NCI-H524 (cell line): ENCODE measurements at regions not wholly inside any gene's neighbourhood (a gene's known extent, or its start where the extent isn't known, plus 50 kb on each side); places are given as distances from the start of the nearest gene placed in this dataset.

Experiments used
- DNase-seq, 2 experiments: peaks; one replicate each; lab custom pipeline; 2025; lab: John Stamatoyannopoulos, UW

DNA sequence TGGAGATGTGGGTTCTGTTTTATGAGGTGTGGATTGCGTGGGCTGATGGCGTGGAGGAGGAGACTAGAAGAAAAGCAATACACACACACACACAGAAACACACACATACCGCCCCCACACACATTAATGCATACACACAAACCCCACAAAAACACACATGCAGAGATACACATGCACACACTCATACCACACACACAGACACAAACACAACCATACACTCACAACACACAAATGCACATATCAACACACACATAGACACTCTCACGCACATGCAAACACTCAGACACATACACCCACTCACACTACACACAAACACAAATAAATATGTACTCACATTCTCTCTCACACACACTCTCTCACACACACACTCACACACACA, 75.7 kb upstream of the UBL3 start:
- no peak for DNase-seq

DNA sequence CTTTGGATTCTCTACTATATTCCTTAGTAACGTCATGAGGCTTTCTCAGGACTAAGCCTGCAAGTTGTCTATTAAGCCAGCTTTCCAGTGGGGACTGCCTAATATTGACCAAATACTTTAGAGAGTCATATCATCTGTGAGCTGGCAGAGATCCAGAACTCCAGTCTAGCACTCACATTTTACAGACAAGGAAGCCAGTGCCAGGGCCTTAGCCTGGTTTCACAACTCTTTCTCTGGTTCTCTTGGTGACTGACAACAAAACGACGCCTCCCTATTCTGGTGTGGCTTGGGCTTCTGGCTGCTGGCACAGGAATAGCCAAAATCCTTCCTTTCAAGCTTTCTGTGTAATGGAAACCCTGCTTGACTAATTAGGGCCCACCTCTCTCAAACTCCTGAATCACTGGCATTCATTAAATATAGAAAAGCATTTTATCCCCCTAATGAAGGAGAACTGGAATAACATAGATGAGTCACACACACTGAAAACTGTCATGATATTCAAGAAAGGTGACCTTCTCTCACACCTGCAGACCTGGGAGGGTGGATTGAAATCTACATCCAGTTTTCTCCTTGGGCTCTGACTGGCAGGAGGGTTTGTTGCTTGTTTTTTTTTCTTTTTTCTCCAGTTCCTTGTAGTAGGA, 75.2 kb upstream of the UBL3 start:
- DNase-seq, result peak; percentile 67 to 77

- peak; percentile 83 to 94 for DNase-seq
These were observed 74.3 kb upstream of the UBL3 start for GRCh38 chr13:29924482-29925350.

DNA sequence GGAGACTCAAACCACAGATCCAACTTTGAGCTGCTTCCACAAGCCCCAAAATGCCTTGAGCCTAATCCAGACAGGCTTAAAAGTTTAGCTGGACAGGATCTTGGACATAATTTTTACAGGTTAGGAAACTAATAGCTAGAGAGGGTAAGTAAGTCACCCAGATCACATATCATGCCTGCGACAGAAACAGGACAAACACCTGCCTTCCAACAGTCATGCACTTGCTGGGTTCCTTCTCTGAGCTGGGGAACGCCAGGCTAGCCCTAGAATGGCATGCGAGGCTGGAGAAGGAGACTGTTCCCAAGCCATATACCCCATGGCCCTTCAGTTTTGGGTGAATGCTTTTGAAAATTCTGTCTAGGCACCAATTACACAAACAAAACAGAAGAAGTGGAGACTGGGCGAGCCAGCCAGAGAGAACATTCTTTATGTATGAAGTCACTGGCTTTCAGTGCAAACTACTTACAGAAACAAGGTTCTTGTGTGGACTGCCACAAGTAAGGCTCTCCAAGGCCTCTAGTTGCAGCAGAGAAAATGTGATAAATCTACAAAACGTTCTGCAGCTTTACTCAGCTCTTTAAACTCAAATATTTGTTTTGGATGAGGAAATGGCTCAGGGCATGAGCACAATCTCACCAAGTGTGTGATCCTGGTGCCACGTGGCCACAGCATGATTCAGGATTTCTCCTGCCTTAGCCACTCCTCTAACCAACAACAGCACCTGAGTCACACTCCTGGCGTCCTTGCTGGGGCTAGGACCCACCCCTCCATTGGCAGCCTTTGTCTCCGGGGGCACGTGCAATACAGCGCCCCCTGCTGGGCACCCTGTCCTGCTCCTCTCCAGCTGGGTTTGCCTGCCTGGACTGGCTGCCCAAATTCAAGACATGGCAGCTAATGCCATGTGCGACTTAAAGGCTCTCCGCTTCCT, 73.4 kb upstream of the UBL3 start:
- peak in 1 of 2 experiments; percentile 65 for DNase-seq

DNA sequence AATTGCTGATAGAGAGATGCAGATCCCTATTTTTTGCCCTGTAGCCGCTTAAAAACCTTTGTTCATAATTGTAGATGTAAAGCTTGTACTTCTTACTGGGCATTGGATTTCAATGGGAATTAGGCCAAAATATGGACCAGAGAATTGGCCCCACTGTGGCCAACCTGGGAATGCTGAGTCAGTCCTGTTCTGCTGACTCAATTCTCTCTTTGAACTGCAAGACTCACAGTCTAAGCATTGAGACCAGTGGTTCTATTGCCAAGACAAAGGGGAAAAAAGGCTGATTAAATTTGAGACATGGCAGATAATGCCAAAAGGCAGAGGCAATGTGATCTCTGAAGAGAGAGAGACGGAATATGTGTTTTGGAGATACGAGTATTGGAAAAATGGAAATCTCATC, 72.5 kb upstream of the UBL3 start:
- no peak for DNase-seq

DNA sequence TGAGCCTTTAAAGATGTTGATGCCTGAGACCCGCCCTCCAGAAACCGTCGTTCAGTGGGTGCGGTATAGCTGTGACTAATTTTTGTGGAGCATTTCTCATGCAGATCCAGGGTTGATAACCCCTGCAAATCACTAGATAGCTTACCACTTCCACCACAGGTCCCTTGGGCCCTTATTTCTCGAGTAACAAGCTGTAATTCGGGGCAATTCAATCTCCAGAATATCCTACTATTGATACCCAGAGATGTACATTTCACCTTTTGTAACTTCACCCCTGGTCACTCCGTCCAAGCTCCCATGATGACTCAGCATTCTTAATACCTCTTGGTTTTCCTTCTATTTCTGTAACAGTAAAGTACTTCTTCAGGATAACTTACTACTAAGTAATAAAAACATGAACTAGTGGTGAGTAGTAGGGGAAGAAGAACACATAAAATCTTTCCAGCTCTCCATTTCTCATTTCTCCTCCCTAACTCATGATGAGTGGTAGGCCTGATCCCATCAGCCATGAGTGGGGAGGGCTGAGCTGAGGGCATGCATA, 71.9 kb upstream of the UBL3 start:
- no peak for DNase-seq

- no peak for DNase-seq
These were observed 71.1 kb upstream of the UBL3 start for GRCh38 chr13:29921542-29921941.

GRCh38 chr13:29920025-29920643, 69.7 kb upstream of the UBL3 start:
- DNase-seq, result no peak

- DNase-seq, result no peak
These were observed 68.4 kb upstream of the UBL3 start for GRCh38 chr13:29918845-29919244.

- no peak for DNase-seq
These were observed 67.2 kb upstream of the UBL3 start for GRCh38 chr13:29917650-29918049.

DNA sequence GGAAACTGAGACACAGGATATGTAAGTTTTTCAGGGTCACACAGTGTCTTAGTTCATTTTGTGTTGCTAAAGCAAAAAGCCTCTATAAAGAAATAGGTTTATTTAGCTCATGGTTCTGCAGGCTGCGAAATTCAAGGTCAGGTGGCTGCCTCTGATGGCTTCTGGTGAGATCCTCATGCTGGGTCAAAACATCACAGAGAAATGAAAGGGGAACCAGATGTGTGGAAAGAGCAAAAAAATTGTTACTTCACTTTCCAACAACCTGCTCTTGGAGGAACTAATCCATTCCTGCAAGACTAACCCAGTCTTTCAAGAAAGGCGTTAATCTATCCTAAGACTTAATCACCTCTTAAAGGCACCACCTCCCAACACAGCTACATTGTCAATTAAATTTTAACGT, 64.2 kb upstream of the UBL3 start:
- no peak for DNase-seq

GRCh38 chr13:29911781-29912418, 61.5 kb upstream of the UBL3 start:
- no peak for DNase-seq

GRCh38 chr13:29909975-29910674, 59.7 kb upstream of the UBL3 start:
- DNase-seq, result no peak

- peak in 1 of 2 experiments; percentile 53 for DNase-seq
These were observed 58.8 kb upstream of the UBL3 start for GRCh38 chr13:29909081-29909730.

DNA sequence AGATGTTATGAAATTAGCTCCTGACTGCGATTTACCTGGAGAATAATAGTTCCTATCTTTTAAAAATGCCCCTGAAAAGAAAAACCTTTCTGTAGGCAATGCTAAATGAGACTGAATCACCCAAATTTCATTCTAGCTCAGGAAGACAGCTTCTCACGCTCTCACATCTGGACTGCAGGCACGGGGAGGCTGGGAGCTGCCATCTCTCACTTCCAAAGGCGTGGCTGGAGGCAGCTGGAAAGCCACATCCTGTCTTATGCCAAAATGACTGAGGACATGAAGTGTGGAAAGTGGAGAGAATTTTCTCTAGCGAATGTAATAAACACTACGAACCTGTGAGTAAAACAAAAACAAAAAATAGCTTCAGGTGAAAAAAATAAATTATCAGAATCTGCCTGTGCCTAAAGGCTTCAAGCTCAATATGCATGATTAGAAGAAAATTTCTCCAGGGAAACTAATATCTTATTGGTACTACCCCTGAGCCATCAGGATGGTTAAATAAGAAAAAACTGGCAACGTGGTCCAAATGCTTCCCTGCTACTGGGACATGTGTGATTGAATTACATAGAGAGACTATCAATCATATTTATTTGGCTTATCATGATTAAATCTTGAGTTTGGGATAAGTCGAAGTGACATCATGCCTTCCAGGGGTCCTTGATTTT, 58.1 kb upstream of the UBL3 start:
- DNase-seq, result no peak

DNA sequence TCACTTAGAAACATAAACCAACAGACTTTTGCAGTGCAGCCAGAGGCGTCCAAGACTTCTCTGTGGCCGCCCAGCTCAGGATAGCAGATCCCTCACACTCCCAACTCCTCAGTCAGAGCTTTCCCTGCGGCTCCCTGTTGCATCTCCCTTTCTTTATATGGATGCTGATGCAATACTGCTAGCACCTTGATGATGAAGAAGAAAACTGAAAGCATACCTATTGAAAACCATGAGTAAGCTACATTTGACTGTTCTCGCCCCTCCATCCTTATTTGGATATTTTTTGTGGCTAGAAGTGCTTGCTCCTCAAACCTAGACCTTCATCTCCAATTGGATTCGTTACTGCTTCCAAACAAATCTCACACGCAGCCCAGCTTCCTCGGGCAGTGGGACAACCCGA, 57.3 kb upstream of the UBL3 start:
- DNase-seq, result no peak

DNA sequence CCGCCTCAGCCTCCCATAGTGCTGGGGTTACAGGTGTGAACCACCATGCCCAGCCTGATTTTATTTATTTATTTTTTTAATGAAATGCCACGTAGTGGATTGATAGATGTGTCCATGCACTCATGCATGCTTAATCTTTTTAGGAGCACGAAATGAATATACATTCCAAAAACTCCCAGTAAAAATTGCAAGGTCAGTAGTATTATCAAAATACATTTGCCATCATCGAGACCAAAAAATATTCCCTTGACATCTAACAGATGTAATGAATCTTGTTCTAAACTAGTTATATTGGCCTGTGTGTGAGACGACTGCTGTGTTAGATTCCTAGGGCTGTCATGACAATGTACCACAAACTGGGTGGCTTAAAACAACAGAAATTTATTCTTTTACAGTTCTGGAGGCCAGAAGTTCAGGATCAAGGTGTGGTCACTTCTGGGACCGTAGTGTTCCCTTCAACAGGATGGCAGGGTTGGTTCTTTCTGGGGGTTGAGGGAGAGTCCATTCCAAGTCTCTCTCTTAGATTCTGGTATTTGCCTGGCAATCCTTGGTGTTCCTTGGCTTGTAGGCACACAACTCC, 56.1 kb upstream of the UBL3 start:
- DNase-seq, result no peak

DNA sequence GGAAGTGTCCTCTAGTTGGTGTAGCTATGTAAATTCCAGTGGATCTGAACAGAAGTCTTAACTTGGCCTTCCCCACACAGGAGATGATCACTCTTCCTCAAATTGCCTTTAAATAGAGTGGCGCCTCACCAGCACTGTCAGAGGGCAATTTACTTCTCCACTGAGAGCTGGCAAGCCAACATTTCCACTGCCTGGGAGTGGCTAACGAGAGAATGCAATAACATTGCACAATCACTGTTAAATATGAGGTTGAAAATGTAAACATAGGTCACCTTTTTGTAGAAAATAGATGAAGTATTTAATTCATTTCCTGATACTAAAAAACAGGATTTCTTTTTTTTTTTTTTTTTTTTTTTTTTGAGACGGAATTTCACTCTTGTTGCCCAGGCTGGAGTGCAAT, 55.4 kb upstream of the UBL3 start:
- no peak for DNase-seq

DNA sequence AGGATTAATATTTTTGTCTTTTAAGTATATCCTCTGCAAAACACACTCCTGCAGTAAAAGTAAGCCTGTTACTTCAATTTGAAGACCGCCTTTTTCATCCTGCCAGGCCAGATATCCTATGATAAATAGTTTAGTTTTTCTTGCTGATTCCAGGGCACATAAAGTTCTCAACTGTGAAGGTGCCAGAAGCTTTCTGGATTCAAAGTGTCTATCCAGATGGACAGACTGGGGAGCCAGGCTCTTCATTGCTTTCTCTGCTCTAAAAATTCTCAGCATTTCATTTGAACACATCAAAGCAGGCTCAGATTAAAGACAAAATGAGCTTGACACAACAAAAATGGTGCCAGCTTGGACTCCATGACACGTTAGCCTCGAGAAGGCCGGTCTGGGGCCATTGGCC, 53.6 kb upstream of the UBL3 start:
- no peak for DNase-seq
